Neural crest cell (in vitro differentiated cells): ENCODE measurements at regions not wholly inside any gene's neighbourhood (a gene's known extent, or its start where the extent isn't known, plus 50 kb on each side); places are given as distances from the start of the nearest gene placed in this dataset.
A peak's percentile ranks its signal among the peaks of the same experiment; 100 is the strongest.

Experiments used
- DNase-seq: peaks from one replicate; pipeline ENCODE4 v3.0.0; 2021; ENCODE audit warnings: low read depth, mixed read lengths, low spot score
- H3K27ac Mint-ChIP-seq: one replicate; pipeline ENCODE4 v1.8.0; 2021; ENCODE audit warnings: mild to moderate bottlenecking, mixed read lengths; ENCODE audit not compliant: unreplicated experiment
- H3K27me3 Mint-ChIP-seq: 2 replicates; pipeline ENCODE4 v1.8.0; 2021; ENCODE audit warnings: low read depth, mild to moderate bottlenecking, mixed read lengths
- H3K36me3 Mint-ChIP-seq: 2 replicates; pipeline ENCODE4 v1.8.0; 2021; ENCODE audit warnings: low read depth, mild to moderate bottlenecking, mixed read lengths
- H3K4me1 Mint-ChIP-seq: 2 replicates; pipeline ENCODE4 v1.8.0; 2021; ENCODE audit warnings: mixed read lengths
- H3K4me3 Mint-ChIP-seq: one replicate; pipeline ENCODE4 v1.8.0; 2021; ENCODE audit warnings: mild to moderate bottlenecking, mixed read lengths
- H3K9me3 Mint-ChIP-seq: 2 replicates; pipeline ENCODE4 v1.8.0; 2021; ENCODE audit warnings: mixed read lengths
- CTCF ChIP-seq: fragments of 200-600 bp; sonication (generic); conservative IDR thresholded peaks from 2 replicates; pipeline ENCODE4 v1.5.0; 2021; ENCODE audit warnings: antibody characterized with exemption, mild to moderate bottlenecking

- Mint-ChIP-seq H3K9me3 (peaks cover 7% of the 10 kb centered on the region), H3K4me3 (no peak overlapping the region), H3K27me3 (no peaks in the 10 kb centered on the region), H3K27ac (peak overlapping the region; percentile 97), H3K4me1 (peaks cover 30% of the 10 kb centered on the region), H3K36me3 (peaks cover 14% of the 10 kb centered on the region)
- TF ChIP-seq CTCF, result no peak
- no peak for DNase-seq
These were observed 430.6 kb upstream of the TNP1 start for GRCh38 chr2:217290467-217290866.

DNA sequence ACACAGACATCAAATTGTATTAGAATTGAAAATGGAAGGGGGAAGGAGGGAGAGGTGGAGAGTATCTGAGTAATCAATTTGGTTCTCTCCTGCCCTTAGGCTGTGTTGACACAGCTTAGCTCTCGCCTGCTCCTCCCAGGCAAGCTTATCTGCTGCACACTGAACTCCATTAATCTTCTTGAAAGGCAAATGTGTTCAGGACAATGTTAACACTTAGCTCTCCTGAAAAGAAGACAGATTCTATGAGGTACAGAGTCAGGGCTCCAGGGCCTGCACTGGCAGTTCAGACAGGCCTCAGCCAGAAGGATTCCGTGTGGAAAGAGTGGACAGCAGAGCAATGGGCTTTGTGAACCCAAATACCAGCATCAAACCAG lies 430.0 kb upstream of the TNP1 start:
- Mint-ChIP-seq H3K4me3 (peak overlapping the region; percentile 33), H3K27me3 (no peaks in the 10 kb centered on the region), H3K4me1 (peaks cover 30% of the 10 kb centered on the region)

DNA sequence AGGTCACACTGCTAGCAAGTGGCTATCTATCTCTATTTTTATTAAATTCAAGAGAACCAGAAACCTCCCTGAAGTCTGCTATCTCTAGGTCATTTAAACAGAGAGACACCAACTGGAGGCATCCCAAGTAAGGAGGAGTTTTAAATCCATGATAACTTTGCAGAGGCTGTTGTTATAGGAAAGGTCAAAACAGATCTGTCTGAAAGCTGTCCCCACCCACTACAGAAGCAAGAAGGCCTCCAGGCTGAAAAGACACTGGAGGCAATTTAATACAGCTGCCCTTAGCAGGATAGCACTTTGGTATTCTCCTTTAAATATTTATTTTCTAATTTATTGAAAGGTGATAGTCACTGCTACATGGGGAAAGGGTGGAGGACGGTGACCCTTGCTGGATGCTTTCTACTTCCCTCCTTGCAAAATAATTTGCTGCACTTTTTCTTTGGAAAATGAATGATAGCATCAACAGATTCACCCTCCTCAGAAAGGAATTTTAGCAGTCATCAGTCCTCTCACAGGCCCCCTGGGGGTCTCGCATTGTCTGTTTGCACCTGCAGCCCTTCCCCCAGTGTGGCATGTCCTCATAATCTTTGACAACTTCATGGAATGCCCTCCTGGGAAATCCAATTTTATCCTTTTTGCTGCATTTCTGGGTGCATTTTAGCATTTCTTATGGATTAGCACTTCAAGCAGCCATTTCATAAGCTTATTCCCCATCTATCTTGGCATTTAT lies 429.5 kb upstream of the TNP1 start:
- Mint-ChIP-seq H3K27ac (peak overlapping the region; percentile 97), H3K27me3 (no peaks in the 10 kb centered on the region), H3K4me3 (peak overlapping the region; percentile 33), H3K36me3 (peaks cover 10% of the 10 kb centered on the region), H3K9me3 (peaks cover 7% of the 10 kb centered on the region), H3K4me1 (peaks cover 29% of the 10 kb centered on the region)
- TF ChIP-seq CTCF, result no peak
- DNase-seq, result no peak

More for the DNA sequence above, 430.0 kb upstream of the TNP1 start:
- DNase-seq, result no peak
- no peak for TF ChIP-seq CTCF
- Mint-ChIP-seq H3K36me3 (peaks cover 10% of the 10 kb centered on the region), H3K27ac (peak overlapping the region; percentile 97), H3K9me3 (peaks cover 7% of the 10 kb centered on the region)

- Mint-ChIP-seq H3K9me3 (peaks cover 7% of the 10 kb centered on the region), H3K36me3 (peaks cover 10% of the 10 kb centered on the region), H3K27me3 (no peaks in the 10 kb centered on the region), H3K4me3 (no peak overlapping the region), H3K27ac (no peak overlapping the region), H3K4me1 (peaks cover 21% of the 10 kb centered on the region)
- TF ChIP-seq CTCF, result no peak
- DNase-seq, result no peak
These were observed 428.7 kb upstream of the TNP1 start for GRCh38 chr2:217288472-217289063.

DNA sequence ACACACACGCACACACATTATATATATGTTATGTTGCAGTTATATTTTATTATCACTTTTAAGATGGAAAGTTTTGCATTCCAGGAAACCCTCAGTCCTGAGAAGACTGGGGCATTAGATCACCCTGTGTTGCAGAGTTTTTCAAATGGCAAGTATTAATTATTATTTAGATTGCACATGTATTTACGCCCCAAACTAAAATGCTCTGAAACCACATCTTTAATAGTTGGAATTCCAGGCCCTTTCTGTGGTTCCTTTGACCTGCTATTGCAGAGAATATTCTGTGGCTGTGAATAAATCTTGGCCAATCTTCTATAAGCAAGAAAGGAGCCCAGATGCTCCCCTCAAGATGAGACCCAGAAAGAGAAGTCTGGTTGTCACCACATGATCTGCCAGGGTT lies 427.0 kb upstream of the TNP1 start:
- DNase-seq, result no peak
- Mint-ChIP-seq H3K4me3 (no peak overlapping the region), H3K9me3 (peaks cover 7% of the 10 kb centered on the region), H3K27ac (no peak overlapping the region), H3K36me3 (peaks cover 10% of the 10 kb centered on the region), H3K4me1 (peaks cover 21% of the 10 kb centered on the region), H3K27me3 (no peaks in the 10 kb centered on the region)
- no peak for TF ChIP-seq CTCF
